SK-N-SH (cell line): ENCODE measurements at regions not wholly inside any gene's neighbourhood (a gene's known extent, or its start where the extent isn't known, plus 50 kb on each side); places are given as distances from the start of the nearest gene placed in this dataset.
A peak's percentile ranks its signal among the peaks of the same experiment; 100 is the strongest.

Experiments used
- CTCF ChIA-PET: fragments of 300-600, 350-600 bp; formaldehyde crosslinking; extraction: SDS; loops from one replicate; lab custom pipeline; 2021; lab: Yijun Ruan, JAX
- POLR2A ChIA-PET: fragments of 350-600 bp; sonication (Branson Sonifier 250); formaldehyde crosslinking; extraction: SDS; loops from one replicate; lab custom pipeline; 2020; ENCODE audit warnings: antibody characterized with exemption, inconsistent platforms; lab: Yijun Ruan, JAX
- DNase-seq: peaks from one replicate; pipeline ENCODE4 v3.0.0; 2012
- H2AFZ ChIP-seq: fragments of 200-600 bp; sonication (generic); 2 replicates; pipeline ENCODE4 v1.8.1; 2016; ENCODE audit warnings: antibody characterized with exemption, mild to moderate bottlenecking, low read depth
- H3F3A ChIP-seq: fragments of 200-600 bp; sonication (generic); replicated peaks from 2 replicates; pipeline ENCODE3; 2016; ENCODE audit warnings: antibody characterized with exemption, mild to moderate bottlenecking; ENCODE audit not compliant: insufficient read depth
- H3K27ac ChIP-seq, 2 experiments: fragments of 200-500 bp in 1 of 2; fragments of 200-600 bp in 1 of 2; sonication (Bioruptor generic) in 1 of 2; sonication (generic), shearing (Covaris generic) in 1 of 2; 2 replicates each; pipeline versions ENCODE4 v1.5.1 to v1.6.1; 2014 to 2016; ENCODE audit warnings: low read depth in 2 of 2, inconsistent platforms in 1 of 2, low read length in 1 of 2, mild to moderate bottlenecking in 1 of 2, mixed read lengths in 1 of 2
- H3K27me3 ChIP-seq: fragments of 200-600 bp; sonication (generic), shearing (Covaris generic); 2 replicates; pipeline ENCODE4 v1.6.1; 2016; ENCODE audit warnings: mixed run types; ENCODE audit not compliant: insufficient read depth
- H3K36me3 ChIP-seq, 2 experiments: fragments of 200-500 bp in 1 of 2; fragments of 200-600 bp in 1 of 2; sonication (Bioruptor generic) in 1 of 2; sonication (generic) in 1 of 2; replicated peaks in 1 of 2; 2 replicates each; pipeline versions ENCODE3 to v1.5.1; 2014 to 2016; ENCODE audit warnings: low read length in 1 of 2, mild to moderate bottlenecking in 1 of 2; ENCODE audit not compliant: insufficient read depth in 2 of 2, control insufficient read depth in 1 of 2
- H3K4me1 ChIP-seq, 2 experiments: fragments of 200-500 bp in 1 of 2; fragments of 200-600 bp in 1 of 2; sonication (Bioruptor generic) in 1 of 2; sonication (generic), shearing (Covaris generic) in 1 of 2; 2 replicates each; pipeline versions ENCODE4 v1.5.1 to v1.6.1; 2014 to 2016; ENCODE audit warnings: low read depth in 1 of 2, low read length in 1 of 2, mixed run types in 1 of 2; ENCODE audit not compliant: insufficient read depth in 2 of 2, control insufficient read depth in 1 of 2
- H3K4me2 ChIP-seq: fragments of 200-600 bp; sonication (generic), shearing (Covaris generic); 2 replicates; pipeline ENCODE4 v1.6.1; 2017; ENCODE audit warnings: mixed run types
- H3K4me3 ChIP-seq, 2 experiments: fragments of 200-500 bp in 1 of 2; fragments of 200-600 bp in 1 of 2; sonication (Bioruptor generic) in 1 of 2; sonication (generic), shearing (Covaris generic) in 1 of 2; 2 replicates each; pipeline versions ENCODE4 v1.5.1 to v1.8.1; 2014 to 2016; ENCODE audit warnings: low read depth in 2 of 2, inconsistent platforms in 1 of 2, low read length in 1 of 2, mild to moderate bottlenecking in 1 of 2, mixed read lengths in 1 of 2, moderate library complexity in 1 of 2
- H3K79me2 ChIP-seq: fragments of 200-600 bp; sonication (generic); 2 replicates; pipeline ENCODE4 v1.8.1; 2017; ENCODE audit warnings: mild to moderate bottlenecking; ENCODE audit not compliant: insufficient read depth
- H3K9ac ChIP-seq: fragments of 200-600 bp; sonication (generic); 2 replicates; pipeline ENCODE4 v1.6.1; 2017; ENCODE audit warnings: mixed run types
- H3K9me2 ChIP-seq: fragments of 200-600 bp; sonication (generic); 2 replicates; pipeline ENCODE4 v1.6.1; 2017; ENCODE audit warnings: mixed run types
- H3K9me3 ChIP-seq: fragments of 200-600 bp; sonication (generic); 2 replicates; pipeline ENCODE4 v1.6.1; 2017; ENCODE audit warnings: mixed run types, mild to moderate bottlenecking, moderate library complexity
- H4K20me1 ChIP-seq: fragments of 200-600 bp; sonication (generic); 2 replicates; pipeline ENCODE4 v1.6.1; 2017; ENCODE audit warnings: mild to moderate bottlenecking, mixed run types; ENCODE audit not compliant: insufficient read depth
- CHD2 ChIP-seq: fragments of 150-350 bp; IDR thresholded peaks from 2 replicates; pipeline ENCODE4 v1.6.1; 2018; ENCODE audit warnings: low read length; ENCODE audit not compliant: partially characterized antibody
- EZH2phosphoT487 ChIP-seq: fragments of 200-600 bp; sonication (generic); IDR thresholded peaks from 2 replicates; pipeline ENCODE4 v1.6.1; 2017; ENCODE audit warnings: low read depth, mixed run types, mild to moderate bottlenecking, antibody characterized with exemption, moderate library complexity, borderline replicate concordance
- FOSL2 ChIP-seq: IDR thresholded peaks from 2 replicates; pipeline ENCODE4 v1.4.0; 2012; ENCODE audit warnings: low read depth, mild to moderate bottlenecking, moderate library complexity, borderline replicate concordance
- FOXJ3 ChIP-seq: sonication (generic); formaldehyde crosslinking; IDR thresholded peaks from 2 replicates; pipeline ENCODE4 v1.5.1; 2020; ENCODE audit warnings: mild to moderate bottlenecking, missing genetic modification reagents
- FOXM1 ChIP-seq: IDR thresholded peaks from 2 replicates; pipeline ENCODE4 v1.4.0; 2012; ENCODE audit warnings: low read depth, mild to moderate bottlenecking
- JUND ChIP-seq: IDR thresholded peaks from 2 replicates; pipeline ENCODE4 v1.4.0; 2012
- MAX ChIP-seq: IDR thresholded peaks from 2 replicates; pipeline ENCODE4 v1.4.0; 2012; ENCODE audit warnings: low read depth
- MEF2A ChIP-seq: IDR thresholded peaks from 2 replicates; pipeline ENCODE4 v1.4.0; 2012; ENCODE audit warnings: low read depth, borderline replicate concordance
- TEAD4 ChIP-seq: IDR thresholded peaks from 2 replicates; pipeline ENCODE4 v1.4.0; 2012; ENCODE audit warnings: mild to moderate bottlenecking, borderline replicate concordance; ENCODE audit not compliant: insufficient read depth
- USF1 ChIP-seq: IDR thresholded peaks from 2 replicates; pipeline ENCODE4 v1.4.0; 2012; ENCODE audit warnings: low read depth, borderline replicate concordance
- WGBS: methylation state at CpG from one replicate; pipeline ENCODE4 v1.1.6; 2017; ENCODE audit warnings: low lambda C conversion rate; 5-methylcytosine and 5-hydroxymethylcytosine counted together
- TF ChIP-seq, protein P1 (sequence below): fragments of 200-600 bp; sonication (generic); IDR thresholded peaks from 2 replicates; pipeline ENCODE4 v1.6.1; 2017; ENCODE audit warnings: antibody characterized with exemption, mild to moderate bottlenecking, moderate library complexity
- TF ChIP-seq, protein P2 (sequence below): IDR thresholded peaks from 2 replicates; pipeline ENCODE4 v1.4.0; 2012; ENCODE audit warnings: low read depth, borderline replicate concordance

GRCh38 chr15:35753486-35753885, 207.5 kb upstream of the DPH6 start (continued):
- TF ChIP-seq FOXJ3 (CRISPR knock-in tag) (no peak), CHD2 (no peak), EZH2phosphoT487 (no peak), FOSL2 (no peak), USF1 (no peak)

- no peak for DNase-seq
- Histone ChIP-seq H3K79me2 (no peaks in the 10 kb centered on the region), H3K27me3 (no peaks in the 10 kb centered on the region), H4K20me1 (no peaks in the 10 kb centered on the region), H3K36me3 (no peaks in the 10 kb centered on the region), H3K27ac (peak overlapping the region in 1 of 2 experiments; percentile 53; a peak in 2 of 4 replicates), H3K4me3 (no peak overlapping the region), H3K9me2 (no peaks in the 10 kb centered on the region), H3K4me2 (no peak overlapping the region), H3F3A (no peaks in the 10 kb centered on the region), H3K4me1 (peaks cover 0 to 19% of the 10 kb centered on the region in 2 experiments; a peak in 3 of 4 replicates), H2AFZ (no peak overlapping the region), H3K9ac (no peak overlapping the region), H3K9me3 (no peaks in the 10 kb centered on the region)
- TF ChIP-seq JUND (no peak), MEF2A (no peak), FOXJ3 (CRISPR knock-in tag) (no peak), FOXM1 (no peak), MAX (no peak), TEAD4 (no peak)
- TF ChIP-seq, protein P1, sequence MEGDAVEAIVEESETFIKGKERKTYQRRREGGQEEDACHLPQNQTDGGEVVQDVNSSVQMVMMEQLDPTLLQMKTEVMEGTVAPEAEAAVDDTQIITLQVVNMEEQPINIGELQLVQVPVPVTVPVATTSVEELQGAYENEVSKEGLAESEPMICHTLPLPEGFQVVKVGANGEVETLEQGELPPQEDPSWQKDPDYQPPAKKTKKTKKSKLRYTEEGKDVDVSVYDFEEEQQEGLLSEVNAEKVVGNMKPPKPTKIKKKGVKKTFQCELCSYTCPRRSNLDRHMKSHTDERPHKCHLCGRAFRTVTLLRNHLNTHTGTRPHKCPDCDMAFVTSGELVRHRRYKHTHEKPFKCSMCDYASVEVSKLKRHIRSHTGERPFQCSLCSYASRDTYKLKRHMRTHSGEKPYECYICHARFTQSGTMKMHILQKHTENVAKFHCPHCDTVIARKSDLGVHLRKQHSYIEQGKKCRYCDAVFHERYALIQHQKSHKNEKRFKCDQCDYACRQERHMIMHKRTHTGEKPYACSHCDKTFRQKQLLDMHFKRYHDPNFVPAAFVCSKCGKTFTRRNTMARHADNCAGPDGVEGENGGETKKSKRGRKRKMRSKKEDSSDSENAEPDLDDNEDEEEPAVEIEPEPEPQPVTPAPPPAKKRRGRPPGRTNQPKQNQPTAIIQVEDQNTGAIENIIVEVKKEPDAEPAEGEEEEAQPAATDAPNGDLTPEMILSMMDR = no peak
- TF ChIP-seq, protein P2, sequence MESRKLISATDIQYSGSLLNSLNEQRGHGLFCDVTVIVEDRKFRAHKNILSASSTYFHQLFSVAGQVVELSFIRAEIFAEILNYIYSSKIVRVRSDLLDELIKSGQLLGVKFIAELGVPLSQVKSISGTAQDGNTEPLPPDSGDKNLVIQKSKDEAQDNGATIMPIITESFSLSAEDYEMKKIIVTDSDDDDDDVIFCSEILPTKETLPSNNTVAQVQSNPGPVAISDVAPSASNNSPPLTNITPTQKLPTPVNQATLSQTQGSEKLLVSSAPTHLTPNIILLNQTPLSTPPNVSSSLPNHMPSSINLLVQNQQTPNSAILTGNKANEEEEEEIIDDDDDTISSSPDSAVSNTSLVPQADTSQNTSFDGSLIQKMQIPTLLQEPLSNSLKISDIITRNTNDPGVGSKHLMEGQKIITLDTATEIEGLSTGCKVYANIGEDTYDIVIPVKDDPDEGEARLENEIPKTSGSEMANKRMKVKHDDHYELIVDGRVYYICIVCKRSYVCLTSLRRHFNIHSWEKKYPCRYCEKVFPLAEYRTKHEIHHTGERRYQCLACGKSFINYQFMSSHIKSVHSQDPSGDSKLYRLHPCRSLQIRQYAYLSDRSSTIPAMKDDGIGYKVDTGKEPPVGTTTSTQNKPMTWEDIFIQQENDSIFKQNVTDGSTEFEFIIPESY = no peak
- ChIA-PET POLR2A (no interaction called here), CTCF (interaction anchor here (0.7 to 1.1 kb wide), 5 partner anchors 11 to 746 kb away, joined by 3 to 5 read pairs (median 3); no protein-coding TSS in a partner anchor)
- 70% methylated on average over 2 of the region's 2 CpGs for WGBS
Observed at GRCh38 chr15:35755237-35755802, 209.4 kb upstream of the DPH6 start.
